A549 (cell line): ENCODE measurements at regions not wholly inside any gene's neighbourhood (a gene's known extent, or its start where the extent isn't known, plus 50 kb on each side); places are given as distances from the start of the nearest gene placed in this dataset.
A peak's percentile ranks its signal among the peaks of the same experiment; 100 is the strongest.

Experiments
- ATAC-seq, 2 experiments: fragments of 200-7000 bp in 1 of 2; fragments of >200 bp in 1 of 2; cut with Nextera tagmentation in 1 of 2; cut with Tn5 transposase in 1 of 2; 3 replicates each; pipeline versions ENCODE4 v1.8.0 to v1.9.1; 2018 to 2020; ENCODE audit warnings: mild to moderate bottlenecking in 1 of 2, moderate library complexity in 1 of 2
- CTCF ChIA-PET: fragments of 300-600 bp; sonication (Branson Sonifier 250); formaldehyde crosslinking; extraction: SDS; loops from one replicate; lab custom pipeline; 2021; ENCODE audit warnings: antibody characterized with exemption, inconsistent platforms; lab: Yijun Ruan, JAX
- POLR2A ChIA-PET: fragments of 350-600 bp; formaldehyde crosslinking; extraction: SDS; loops from one replicate; lab custom pipeline; 2021; ENCODE audit warnings: antibody characterized with exemption, inconsistent platforms; lab: Yijun Ruan, JAX
- DNase-seq, 2 experiments: peaks; one replicate each; pipeline versions ENCODE4 v3.0.0 to v3.0.0-alpha.2; 2011 to 2016; ENCODE audit warnings: low read depth in 1 of 2, low spot score in 1 of 2
- FAIRE-seq: peaks from 2 replicates; lab custom pipeline; 2011; peaks lifted over from hg19 to GRCh38; lab: Jason Lieb, UNC
- H3K27ac ChIP-seq, 2 experiments: fragments of >200 bp; sonication (Bioruptor Twin); formaldehyde crosslinking; 3 replicates each; pipeline ENCODE4 v1.5.1; 2016 to 2017
- H3K4me1 ChIP-seq: fragments of >200 bp; sonication (Bioruptor Twin); formaldehyde crosslinking; 3 replicates; pipeline ENCODE4 v1.6.1; 2016
- H3K4me2 ChIP-seq: fragments of >200 bp; sonication (Bioruptor Twin); formaldehyde crosslinking; 3 replicates; pipeline ENCODE4 v1.6.1; 2016
- H3K4me3 ChIP-seq: fragments of >200 bp; sonication (Bioruptor Twin); formaldehyde crosslinking; 3 replicates; pipeline ENCODE4 v1.5.1; 2016
- H3K9me3 ChIP-seq: fragments of >200 bp; sonication (Bioruptor Twin); formaldehyde crosslinking; 3 replicates; pipeline ENCODE4 v1.6.1; 2016
- CEBPB ChIP-seq, 2 experiments: fragments of >200 bp in 1 of 2; sonication (Bioruptor Twin) in 1 of 2; formaldehyde crosslinking in 1 of 2; IDR thresholded peaks; 2 replicates each; pipeline ENCODE4 v1.6.1; 2012 to 2016
- CHD4 ChIP-seq: fragments of 200-600 bp; sonication (generic); IDR thresholded peaks from 2 replicates; pipeline ENCODE4 v1.6.1; 2016; ENCODE audit warnings: antibody characterized with exemption, mild to moderate bottlenecking, borderline replicate concordance
- CTCF ChIP-seq: fragments of >200 bp; sonication (Bioruptor Twin); formaldehyde crosslinking; IDR thresholded peaks from 3 replicates; pipeline ENCODE4 v1.5.1; 2016
- E2F6 ChIP-seq: IDR thresholded peaks from 2 replicates; pipeline ENCODE4 v1.6.1; 2012; ENCODE audit warnings: low read depth, borderline replicate concordance
- EP300 ChIP-seq, 2 experiments: fragments of >200 bp; sonication (Bioruptor Twin); formaldehyde crosslinking; IDR thresholded peaks; 2 replicates in 1 of 2; 3 replicates in 1 of 2; pipeline ENCODE4 v1.6.1; 2016 to 2017
- ESRRA ChIP-seq: fragments of 150-350 bp; IDR thresholded peaks from 2 replicates; pipeline ENCODE4 v1.6.1; 2014; ENCODE audit warnings: mild to moderate bottlenecking, low read length, borderline replicate concordance
- FOSL2 ChIP-seq, 2 experiments: fragments of 450-650 bp in 1 of 2; fragments of >200 bp in 1 of 2; sonication (Bioruptor Twin) in 1 of 2; formaldehyde crosslinking; IDR thresholded peaks; 2 replicates each; pipeline versions ENCODE4 v1.5.0 to v1.6.1; 2016 to 2020; ENCODE audit warnings: mild to moderate bottlenecking in 1 of 2, moderate library complexity in 1 of 2
- HOXA7 ChIP-seq: fragments of 250-450 bp; sonication (Bioruptor Pico); IDR thresholded peaks from 2 replicates; pipeline ENCODE4 v1.5.0; 2020; ENCODE audit warnings: mild to moderate bottlenecking, moderate library complexity
- HOXB13 ChIP-seq: fragments of 250-450 bp; sonication (Bioruptor Pico); IDR thresholded peaks from 2 replicates; pipeline ENCODE4 v1.5.0; 2020; ENCODE audit warnings: low read depth, mild to moderate bottlenecking, moderate library complexity
- KDM5A ChIP-seq: fragments of 200-600 bp; sonication (generic); IDR thresholded peaks from 2 replicates; pipeline ENCODE4 v1.6.1; 2016; ENCODE audit warnings: antibody characterized with exemption, mild to moderate bottlenecking
- MAFK ChIP-seq: fragments of 450-650 bp; IDR thresholded peaks from 2 replicates; pipeline ENCODE4 v1.6.1; 2014; ENCODE audit not compliant: partially characterized antibody
- MYC ChIP-seq: IDR thresholded peaks from 2 replicates; pipeline ENCODE4 v1.6.1; 2012; ENCODE audit warnings: mild to moderate bottlenecking, inconsistent platforms, low read length, improper control_type of control experiment, borderline replicate concordance
- POLR2AphosphoS2 ChIP-seq: conservative IDR thresholded peaks from 2 replicates; pipeline ENCODE4 v1.6.1; 2012; ENCODE audit warnings: low read length, improper control_type of control experiment, inconsistent platforms
- RAD21 ChIP-seq, 2 experiments: fragments of >200 bp in 1 of 2; sonication (Bioruptor Twin) in 1 of 2; formaldehyde crosslinking in 1 of 2; IDR thresholded peaks in 1 of 2; conservative IDR thresholded peaks in 1 of 2; 2 replicates in 1 of 2; 3 replicates in 1 of 2; pipeline ENCODE4 v1.6.1; 2012 to 2018; ENCODE audit warnings: inconsistent platforms in 1 of 2
- RFX5 ChIP-seq: fragments of 450-650 bp; IDR thresholded peaks from 2 replicates; pipeline ENCODE4 v1.7.1; 2014; ENCODE audit warnings: antibody characterized with exemption, mild to moderate bottlenecking, moderate library complexity
- SMC3 ChIP-seq: fragments of >200 bp; sonication (Bioruptor Twin); formaldehyde crosslinking; IDR thresholded peaks from 3 replicates; pipeline ENCODE4 v1.6.1; 2018; ENCODE audit warnings: inconsistent platforms
- ZFP36 ChIP-seq: fragments of 450-650 bp; IDR thresholded peaks from 2 replicates; pipeline ENCODE4 v1.6.1; 2014; ENCODE audit warnings: borderline replicate concordance; ENCODE audit not compliant: partially characterized antibody
- WGBS: methylation state at CpG from one replicate; pipeline ENCODE4 v1.1.6; 2017; ENCODE audit errors: missing lambda C conversion rate; 5-methylcytosine and 5-hydroxymethylcytosine counted together
- TF ChIP-seq, protein P1 (sequence below): fragments of 150-350 bp; IDR thresholded peaks from 2 replicates; pipeline ENCODE4 v1.6.1; 2014; ENCODE audit warnings: low read depth, mild to moderate bottlenecking, low read length
- TF ChIP-seq, protein P2 (sequence below): fragments of 450-650 bp; IDR thresholded peaks from 2 replicates; pipeline ENCODE4 v1.6.1; 2014; ENCODE audit warnings: antibody characterized with exemption

DNA sequence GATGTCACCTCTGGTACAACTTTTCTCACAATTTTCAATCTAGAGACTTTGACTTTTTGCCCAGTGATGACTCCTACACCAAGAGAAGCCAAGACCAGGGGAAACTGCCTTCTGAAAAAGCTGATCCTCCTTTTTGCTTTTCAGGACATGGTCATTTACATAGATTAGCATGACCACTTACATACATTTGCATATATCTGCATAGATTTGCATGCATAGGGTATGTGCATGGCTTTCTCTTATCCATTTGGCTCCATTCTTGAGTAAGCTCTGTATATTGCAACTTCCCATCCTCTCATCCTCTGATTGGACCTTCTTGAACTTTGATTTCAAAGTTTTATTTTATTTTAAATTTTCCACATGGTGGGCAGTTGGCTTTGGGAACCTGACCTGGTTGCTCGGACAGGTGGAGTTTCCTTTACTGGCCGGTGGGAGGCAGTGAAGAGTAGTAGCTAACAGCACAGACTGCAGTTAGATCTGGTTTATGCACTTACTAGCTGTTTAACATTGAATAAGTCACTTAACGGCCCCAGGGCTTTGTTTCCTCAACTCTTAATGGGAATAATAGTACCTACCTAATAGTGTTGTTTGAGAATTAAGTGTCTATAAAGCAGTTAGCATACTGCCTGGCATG is 92.9 kb downstream of the GPR139 start:
- POLR2A ChIA-PET = no interaction called here
- H3K27ac ChIP-seq = no peak overlapping the region
- TF ChIP-seq SMC3 (peak; percentile 28; the same call in 1 of the 3 replicates), CTCF (peak; percentile 37), RAD21 (conservative IDR thresholded peaks at IDR 0.05 in 1 of 2, IDR thresholded peaks at IDR 0.05 in 1 of 2) (peak; percentile 14 to 46; a peak in 2 of 5 replicates)
- TF ChIP-seq, protein P1, sequence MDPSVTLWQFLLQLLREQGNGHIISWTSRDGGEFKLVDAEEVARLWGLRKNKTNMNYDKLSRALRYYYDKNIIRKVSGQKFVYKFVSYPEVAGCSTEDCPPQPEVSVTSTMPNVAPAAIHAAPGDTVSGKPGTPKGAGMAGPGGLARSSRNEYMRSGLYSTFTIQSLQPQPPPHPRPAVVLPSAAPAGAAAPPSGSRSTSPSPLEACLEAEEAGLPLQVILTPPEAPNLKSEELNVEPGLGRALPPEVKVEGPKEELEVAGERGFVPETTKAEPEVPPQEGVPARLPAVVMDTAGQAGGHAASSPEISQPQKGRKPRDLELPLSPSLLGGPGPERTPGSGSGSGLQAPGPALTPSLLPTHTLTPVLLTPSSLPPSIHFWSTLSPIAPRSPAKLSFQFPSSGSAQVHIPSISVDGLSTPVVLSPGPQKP = no peak
- CTCF ChIA-PET = interaction anchor here (0.7 to 1.0 kb wide), 2 partner anchors 28 to 37 kb away, joined by 3 to 6 read pairs; no protein-coding TSS in a partner anchor
- WGBS = 2% methylated on average over 3 of the region's 3 CpGs
- H3K4me1 ChIP-seq = no peaks in the 10 kb centered on the region
- ATAC-seq (peak in 1 of 2 experiments; percentile 65; a peak in 2 of 6 replicates), DNase-seq (peak; percentile 12 to 39), FAIRE-seq (no peak)
- H3K9me3 ChIP-seq = no peaks in the 10 kb centered on the region
- no peak overlapping the region for H3K4me2 ChIP-seq
- H3K4me3 ChIP-seq = no peak overlapping the region

- Histone ChIP-seq H3K4me1 (no peaks in the 10 kb centered on the region), H3K4me2 (no peak overlapping the region), H3K27ac (no peak overlapping the region), H3K9me3 (no peaks in the 10 kb centered on the region), H3K4me3 (no peak overlapping the region)
- ChIA-PET CTCF (interaction anchor here (1.2 kb wide), 1 partner anchor 12 kb away, joined by 3 read pairs; no protein-coding TSS in a partner anchor), POLR2A (no interaction called here)
- FAIRE-seq (no peak), DNase-seq (no peak), ATAC-seq (no peak)
- TF ChIP-seq HOXA7 (CRISPR knock-in tag) = no peak
- TF ChIP-seq CHD4 = no peak
- no peak for TF ChIP-seq KDM5A
- no peak for TF ChIP-seq RFX5
- TF ChIP-seq EP300 (IDR thresholded peaks at IDR 0.05) = no peak
- TF ChIP-seq E2F6 = no peak
- TF ChIP-seq ZFP36 = no peak
- no peak for TF ChIP-seq ESRRA
- no peak for TF ChIP-seq FOSL2 (IDR thresholded peaks at IDR 0.05)
- TF ChIP-seq FOSL2 (CRISPR knock-in tag; IDR thresholded peaks at IDR 0.05) = no peak
- TF ChIP-seq HOXB13 (CRISPR knock-in tag) = no peak
- no peak for TF ChIP-seq MAFK
- no peak for TF ChIP-seq POLR2AphosphoS2
- TF ChIP-seq, protein P1 = no peak
- no peak for TF ChIP-seq CEBPB (IDR thresholded peaks at IDR 0.05)
- TF ChIP-seq, protein P2, sequence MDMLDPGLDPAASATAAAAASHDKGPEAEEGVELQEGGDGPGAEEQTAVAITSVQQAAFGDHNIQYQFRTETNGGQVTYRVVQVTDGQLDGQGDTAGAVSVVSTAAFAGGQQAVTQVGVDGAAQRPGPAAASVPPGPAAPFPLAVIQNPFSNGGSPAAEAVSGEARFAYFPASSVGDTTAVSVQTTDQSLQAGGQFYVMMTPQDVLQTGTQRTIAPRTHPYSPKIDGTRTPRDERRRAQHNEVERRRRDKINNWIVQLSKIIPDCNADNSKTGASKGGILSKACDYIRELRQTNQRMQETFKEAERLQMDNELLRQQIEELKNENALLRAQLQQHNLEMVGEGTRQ = no peak
- TF ChIP-seq MYC = no peak
- 3% methylated on average over 4 of the region's 4 CpGs for WGBS
These were observed 94.1 kb downstream of the GPR139 start for GRCh38 chr16:19979638-19980037.
